ENCODE measurements at regions not wholly inside any gene's neighbourhood (a gene's known extent, or its start where the extent isn't known, plus 50 kb on each side); places are given as distances from the start of the nearest gene placed in this dataset.

DNA sequence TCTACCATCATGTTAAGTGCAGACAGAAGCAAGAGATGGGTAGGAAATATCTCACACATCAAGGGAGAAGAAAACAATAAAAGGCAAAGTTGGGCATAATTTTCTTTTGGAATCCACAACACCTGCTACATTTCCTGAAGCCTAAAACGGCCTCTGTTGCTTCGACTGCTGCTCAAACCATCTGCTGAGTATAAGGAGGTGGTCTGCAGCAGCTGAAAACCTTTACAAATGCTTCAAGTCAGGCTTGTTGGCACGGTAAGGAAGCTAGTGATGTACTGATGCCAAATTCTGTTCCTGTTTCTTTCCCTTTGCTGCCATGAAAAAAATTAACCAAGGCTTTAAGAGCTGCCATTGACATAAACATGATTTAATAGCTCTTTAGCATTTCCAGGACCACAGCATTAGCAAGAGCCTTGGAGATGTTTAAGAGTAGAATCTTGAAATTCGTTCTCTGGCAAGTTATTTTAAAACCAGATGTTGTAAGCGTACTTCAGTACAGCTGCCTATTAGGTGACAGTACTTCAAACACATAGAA is 75.6 kb downstream of the DMRTA1 start:
- TF ChIP-seq, protein P1, sequence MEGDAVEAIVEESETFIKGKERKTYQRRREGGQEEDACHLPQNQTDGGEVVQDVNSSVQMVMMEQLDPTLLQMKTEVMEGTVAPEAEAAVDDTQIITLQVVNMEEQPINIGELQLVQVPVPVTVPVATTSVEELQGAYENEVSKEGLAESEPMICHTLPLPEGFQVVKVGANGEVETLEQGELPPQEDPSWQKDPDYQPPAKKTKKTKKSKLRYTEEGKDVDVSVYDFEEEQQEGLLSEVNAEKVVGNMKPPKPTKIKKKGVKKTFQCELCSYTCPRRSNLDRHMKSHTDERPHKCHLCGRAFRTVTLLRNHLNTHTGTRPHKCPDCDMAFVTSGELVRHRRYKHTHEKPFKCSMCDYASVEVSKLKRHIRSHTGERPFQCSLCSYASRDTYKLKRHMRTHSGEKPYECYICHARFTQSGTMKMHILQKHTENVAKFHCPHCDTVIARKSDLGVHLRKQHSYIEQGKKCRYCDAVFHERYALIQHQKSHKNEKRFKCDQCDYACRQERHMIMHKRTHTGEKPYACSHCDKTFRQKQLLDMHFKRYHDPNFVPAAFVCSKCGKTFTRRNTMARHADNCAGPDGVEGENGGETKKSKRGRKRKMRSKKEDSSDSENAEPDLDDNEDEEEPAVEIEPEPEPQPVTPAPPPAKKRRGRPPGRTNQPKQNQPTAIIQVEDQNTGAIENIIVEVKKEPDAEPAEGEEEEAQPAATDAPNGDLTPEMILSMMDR (IDR thresholded peaks at IDR 0.05): no peak
- no peak for TF ChIP-seq ZFX (IDR thresholded peaks at IDR 0.05; ENCODE audit: borderline replicate concordance)
